Neural progenitor cell (in vitro differentiated cells): ENCODE measurements at regions not wholly inside any gene's neighbourhood (a gene's known extent, or its start where the extent isn't known, plus 50 kb on each side); places are given as distances from the start of the nearest gene placed in this dataset.

Experiments
- DNase-seq: peaks from one replicate; pipeline ENCODE4 v3.0.0-alpha.2; 2016; ENCODE audit warnings: low spot score
- H2AFZ ChIP-seq: fragments of 200-600 bp; sonication (generic); replicated peaks from 2 replicates; pipeline ENCODE4 v1.6.1; 2016; ENCODE audit warnings: antibody characterized with exemption
- H3F3A ChIP-seq: fragments of 200-600 bp; sonication (generic); 2 replicates; pipeline ENCODE4 v1.6.1; 2016; ENCODE audit warnings: antibody characterized with exemption, low read depth
- H3K27ac ChIP-seq: fragments of 200-600 bp; sonication (generic); 2 replicates; pipeline ENCODE4 v1.5.1; 2016; ENCODE audit warnings: mild to moderate bottlenecking
- H3K27me3 ChIP-seq: fragments of 200-600 bp; sonication (generic); 2 replicates; pipeline ENCODE4 v1.6.1; 2016; ENCODE audit warnings: mild to moderate bottlenecking, moderate library complexity
- H3K36me3 ChIP-seq: fragments of 200-600 bp; sonication (generic); 2 replicates; pipeline ENCODE4 v1.5.1; 2016
- H3K4me1 ChIP-seq: fragments of 200-600 bp; sonication (generic); 2 replicates; pipeline ENCODE4 v1.6.1; 2016; ENCODE audit warnings: mixed run types
- H3K4me2 ChIP-seq: fragments of 200-600 bp; sonication (generic); 2 replicates; pipeline ENCODE4 v1.6.1; 2016
- H3K4me3 ChIP-seq: fragments of 200-600 bp; sonication (generic); 2 replicates; pipeline ENCODE4 v1.5.1; 2016
- H3K79me2 ChIP-seq: fragments of 200-600 bp; sonication (generic); 2 replicates; pipeline ENCODE4 v1.6.1; 2016; ENCODE audit warnings: low read depth
- H3K9ac ChIP-seq: fragments of 200-600 bp; sonication (generic); 2 replicates; pipeline ENCODE4 v1.6.1; 2016
- H3K9me3 ChIP-seq: fragments of 200-600 bp; sonication (generic); 2 replicates; pipeline ENCODE4 v1.5.1; 2016; ENCODE audit warnings: low read depth
- H4K20me1 ChIP-seq: fragments of 200-600 bp; sonication (generic); 2 replicates; pipeline ENCODE4 v1.6.1; 2016; ENCODE audit warnings: low read depth
- H3K27ac Mint-ChIP-seq: 3 replicates; pipeline ENCODE4 v1.8.0; 2021; ENCODE audit warnings: mixed read lengths
- H3K27me3 Mint-ChIP-seq: 2 replicates; pipeline ENCODE4 v1.8.0; 2022; ENCODE audit warnings: low read depth, mild to moderate bottlenecking, inconsistent platforms, moderate library complexity, mixed read lengths; ENCODE audit not compliant: insufficient read depth
- H3K36me3 Mint-ChIP-seq: 3 replicates; pipeline ENCODE4 v1.8.0; 2021; ENCODE audit warnings: mixed read lengths
- H3K4me1 Mint-ChIP-seq: 3 replicates; pipeline ENCODE4 v1.8.0; 2021; ENCODE audit warnings: mixed read lengths
- H3K4me3 Mint-ChIP-seq: 3 replicates; pipeline ENCODE4 v1.8.0; 2021; ENCODE audit warnings: mild to moderate bottlenecking, moderate library complexity, mixed read lengths
- H3K9me3 Mint-ChIP-seq: 3 replicates; pipeline ENCODE4 v1.8.0; 2020; ENCODE audit warnings: mixed read lengths
- EZH2 ChIP-seq: fragments of 200-600 bp; sonication (generic); IDR thresholded peaks from 2 replicates; pipeline ENCODE4 v1.6.1; 2017; ENCODE audit warnings: antibody characterized with exemption, mild to moderate bottlenecking, moderate library complexity
- EZH2phosphoT487 ChIP-seq: fragments of 200-600 bp; sonication (generic); IDR thresholded peaks from 2 replicates; pipeline ENCODE4 v1.6.1; 2017; ENCODE audit warnings: antibody characterized with exemption
- TF ChIP-seq, protein P1 (sequence below): fragments of 200-600 bp; sonication (generic); IDR thresholded peaks from 2 replicates; pipeline ENCODE4 v1.5.1; 2017; ENCODE audit warnings: antibody characterized with exemption, mild to moderate bottlenecking

GRCh38 chr20:29298759-29299613 is 1958.5 kb upstream of the DEFB115 start:
- TF ChIP-seq EZH2 (no peak), EZH2phosphoT487 (no peak)
- TF ChIP-seq, protein P1, sequence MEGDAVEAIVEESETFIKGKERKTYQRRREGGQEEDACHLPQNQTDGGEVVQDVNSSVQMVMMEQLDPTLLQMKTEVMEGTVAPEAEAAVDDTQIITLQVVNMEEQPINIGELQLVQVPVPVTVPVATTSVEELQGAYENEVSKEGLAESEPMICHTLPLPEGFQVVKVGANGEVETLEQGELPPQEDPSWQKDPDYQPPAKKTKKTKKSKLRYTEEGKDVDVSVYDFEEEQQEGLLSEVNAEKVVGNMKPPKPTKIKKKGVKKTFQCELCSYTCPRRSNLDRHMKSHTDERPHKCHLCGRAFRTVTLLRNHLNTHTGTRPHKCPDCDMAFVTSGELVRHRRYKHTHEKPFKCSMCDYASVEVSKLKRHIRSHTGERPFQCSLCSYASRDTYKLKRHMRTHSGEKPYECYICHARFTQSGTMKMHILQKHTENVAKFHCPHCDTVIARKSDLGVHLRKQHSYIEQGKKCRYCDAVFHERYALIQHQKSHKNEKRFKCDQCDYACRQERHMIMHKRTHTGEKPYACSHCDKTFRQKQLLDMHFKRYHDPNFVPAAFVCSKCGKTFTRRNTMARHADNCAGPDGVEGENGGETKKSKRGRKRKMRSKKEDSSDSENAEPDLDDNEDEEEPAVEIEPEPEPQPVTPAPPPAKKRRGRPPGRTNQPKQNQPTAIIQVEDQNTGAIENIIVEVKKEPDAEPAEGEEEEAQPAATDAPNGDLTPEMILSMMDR, result no peak
- Histone ChIP-seq H3K27ac (no peak overlapping the region), H3K79me2 (no peaks in the 10 kb centered on the region), H3K9me3 (no peaks in the 10 kb centered on the region), H3K4me2 (no peak overlapping the region), H3K36me3 (no peaks in the 10 kb centered on the region), H3K27me3 (no peaks in the 10 kb centered on the region), H3K4me3 (no peak overlapping the region), H3K4me1 (no peaks in the 10 kb centered on the region), H4K20me1 (no peaks in the 10 kb centered on the region), H2AFZ (no peak overlapping the region), H3K9ac (no peak overlapping the region), H3F3A (no peaks in the 10 kb centered on the region)
- no peaks in the 10 kb centered on the region for H3K4me1 Mint-ChIP-seq
- DNase-seq, result no peak
- H3K4me3 Mint-ChIP-seq, result no peak overlapping the region
- H3K27me3 Mint-ChIP-seq, result peaks cover 2% of the 10 kb centered on the region
- peaks cover 43% of the 10 kb centered on the region for H3K9me3 Mint-ChIP-seq
- no peak overlapping the region for H3K27ac Mint-ChIP-seq
- H3K36me3 Mint-ChIP-seq, result peaks cover 3% of the 10 kb centered on the region

DNA sequence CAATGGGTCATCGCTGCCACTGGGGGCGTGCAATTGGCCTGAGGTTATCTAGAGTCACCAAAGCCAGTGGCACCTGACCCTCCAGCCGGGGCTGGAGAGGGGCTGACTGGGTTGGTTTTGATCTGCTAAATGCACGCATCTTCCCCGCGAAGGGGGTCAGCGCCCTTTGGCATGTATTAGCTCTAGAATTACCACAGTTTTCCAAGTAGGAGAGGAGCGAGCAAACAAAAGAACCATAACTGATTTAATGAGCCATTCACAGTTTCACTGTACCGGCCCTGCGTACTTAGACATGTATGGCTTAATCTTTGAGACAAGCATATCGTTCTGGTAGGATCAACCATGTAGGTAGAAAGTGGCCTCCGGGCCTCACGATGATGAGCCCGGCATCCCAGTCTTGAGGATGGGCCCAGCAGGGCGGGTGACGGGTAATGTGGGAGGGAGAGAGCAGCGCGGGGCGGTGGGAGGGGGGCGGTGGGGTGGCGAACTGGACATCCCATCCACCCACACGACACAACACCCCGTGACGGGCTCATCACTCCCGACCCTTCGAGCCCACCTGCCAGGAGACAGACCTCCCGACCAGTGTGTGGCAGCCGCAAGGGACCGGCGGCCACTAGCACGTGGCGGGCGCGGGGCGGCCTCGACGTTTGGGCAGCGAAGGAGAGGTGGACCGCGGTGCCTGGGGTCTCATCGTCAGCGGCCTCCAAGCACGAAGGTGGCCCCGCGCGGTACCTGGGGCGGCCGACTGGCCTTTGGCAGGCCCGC is 1957.5 kb upstream of the DEFB115 start:
- H3K9ac ChIP-seq, result no peak overlapping the region
- Mint-ChIP-seq H3K27me3 (peaks cover 2% of the 10 kb centered on the region), H3K4me1 (no peaks in the 10 kb centered on the region), H3K4me3 (no peak overlapping the region), H3K36me3 (peaks cover 3% of the 10 kb centered on the region), H3K27ac (no peak overlapping the region), H3K9me3 (peaks cover 50% of the 10 kb centered on the region)
- no peaks in the 10 kb centered on the region for H3K27me3 ChIP-seq
- no peak overlapping the region for H3K4me3 ChIP-seq
- H3K4me1 ChIP-seq, result no peaks in the 10 kb centered on the region
- no peak overlapping the region for H2AFZ ChIP-seq
- no peak for TF ChIP-seq EZH2phosphoT487
- TF ChIP-seq, protein P1, result no peak
- TF ChIP-seq EZH2, result no peak
- no peaks in the 10 kb centered on the region for H4K20me1 ChIP-seq
- H3K79me2 ChIP-seq, result no peaks in the 10 kb centered on the region
- H3K4me2 ChIP-seq, result no peak overlapping the region
- H3K36me3 ChIP-seq, result no peaks in the 10 kb centered on the region
- no peak for DNase-seq
- no peak overlapping the region for H3K27ac ChIP-seq
- no peaks in the 10 kb centered on the region for H3K9me3 ChIP-seq
- H3F3A ChIP-seq, result no peaks in the 10 kb centered on the region

DNA sequence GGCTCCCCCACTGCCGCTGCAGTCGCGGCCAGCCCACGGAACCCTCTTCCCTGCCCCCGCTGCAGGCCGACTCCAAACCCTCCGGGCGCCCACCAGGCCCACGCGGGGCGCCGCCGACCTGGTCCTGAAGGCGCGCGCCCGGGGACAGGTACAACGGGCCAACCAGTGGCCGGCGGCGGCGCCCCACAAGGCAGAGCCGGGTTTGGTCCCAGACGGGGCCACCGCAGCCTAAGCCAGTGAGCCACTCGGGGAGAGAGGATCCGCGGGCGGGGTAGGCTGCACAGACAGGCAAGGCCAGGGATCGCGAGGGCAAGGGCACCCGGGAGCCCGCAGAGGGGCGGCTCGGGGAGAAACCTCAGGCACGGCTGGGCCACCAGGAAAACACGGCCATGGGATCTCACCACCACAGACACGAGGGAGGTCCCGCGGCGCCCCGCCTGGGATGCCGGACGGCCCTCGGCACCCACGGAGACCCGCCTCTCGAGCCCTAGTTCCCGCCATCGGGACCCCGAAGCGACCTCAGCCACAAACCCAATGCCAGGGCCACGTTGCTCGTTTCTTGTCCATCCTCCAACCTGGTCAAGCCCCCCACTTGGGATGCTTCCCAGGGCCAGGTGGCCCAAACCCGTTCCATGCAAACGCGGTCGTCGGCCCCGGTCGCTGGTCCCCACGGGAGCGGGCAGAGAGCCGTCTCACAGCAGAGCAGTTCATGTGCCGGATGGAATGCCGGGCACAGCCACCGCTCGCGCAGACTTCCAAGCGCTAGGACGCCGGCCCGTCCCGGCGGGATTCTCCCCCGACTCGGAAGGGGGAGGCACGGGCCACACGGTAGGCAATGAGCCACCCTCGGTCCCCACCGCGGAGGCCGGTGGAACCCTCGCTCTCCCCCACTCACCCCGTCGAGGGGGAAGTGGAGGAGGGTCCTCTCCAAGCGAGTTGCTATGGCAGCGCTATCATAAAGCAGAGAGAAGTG is 1956.6 kb upstream of the DEFB115 start:
- H2AFZ ChIP-seq, result no peak overlapping the region

More for the DNA sequence above, 1956.6 kb upstream of the DEFB115 start:
- no peaks in the 10 kb centered on the region for H3K79me2 ChIP-seq
- H3K4me1 ChIP-seq, result no peaks in the 10 kb centered on the region
- no peak overlapping the region for H3K27ac ChIP-seq
- H3F3A ChIP-seq, result no peaks in the 10 kb centered on the region
- Mint-ChIP-seq H3K27ac (no peak overlapping the region), H3K9me3 (peaks cover 56% of the 10 kb centered on the region), H3K27me3 (peaks cover 2% of the 10 kb centered on the region), H3K4me3 (no peak overlapping the region), H3K36me3 (peaks cover 3% of the 10 kb centered on the region), H3K4me1 (no peaks in the 10 kb centered on the region)
- no peak overlapping the region for H3K4me3 ChIP-seq
- TF ChIP-seq EZH2phosphoT487, result no peak
- TF ChIP-seq, protein P1, result no peak
- no peak for TF ChIP-seq EZH2
- no peak for DNase-seq
- H3K9ac ChIP-seq, result no peak overlapping the region
- no peaks in the 10 kb centered on the region for H4K20me1 ChIP-seq
- H3K4me2 ChIP-seq, result no peak overlapping the region
- no peaks in the 10 kb centered on the region for H3K27me3 ChIP-seq
- no peaks in the 10 kb centered on the region for H3K36me3 ChIP-seq
- H3K9me3 ChIP-seq, result no peaks in the 10 kb centered on the region
